ENCODE measurements at regions not wholly inside any gene's neighbourhood (a gene's known extent, or its start where the extent isn't known, plus 50 kb on each side); places are given as distances from the start of the nearest gene placed in this dataset.

- no peaks in the 10 kb centered on the region for H3K4me1 Mint-ChIP-seq
- H3K36me3 Mint-ChIP-seq: no peaks in the 10 kb centered on the region
- Histone ChIP-seq H3K4me1 (ENCODE audit: control insufficient read depth in 1 of 2, extremely low read depth in 1 of 2, insufficient read depth in 2 of 2, low read length in 2 of 2) (no peaks in the 10 kb centered on the region), H3K9me3 (no peaks in the 10 kb centered on the region), H3K4me3 (ENCODE audit: control insufficient read depth in 1 of 2, extremely low read depth in 1 of 2, low read length in 1 of 2) (no peak overlapping the region), H3K27me3 (replicated peaks in 1 of 2; ENCODE audit: control insufficient read depth in 2 of 2, extremely low read depth in 1 of 2, insufficient read depth in 2 of 2, low read length in 1 of 2) (peaks cover 0 to 3% of the 10 kb centered on the region in 2 experiments), H3K27ac (ENCODE audit: low read length) (no peak overlapping the region), H3K36me3 (ENCODE audit: control insufficient read depth in 2 of 2, extremely low read depth in 1 of 2, insufficient read depth in 1 of 2, low read length in 1 of 2) (no peaks in the 10 kb centered on the region)
- ChIA-PET POLR2A (no interaction called here), CTCF (no interaction called here)
- WGBS (ENCODE audit: insufficient coverage): no CpG with 5 or more reads among the region's 5 CpGs
- DNase-seq: no peak
- peaks cover 15 to 24% of the 10 kb centered on the region in 2 donors for H3K27me3 Mint-ChIP-seq
- H3K4me3 Mint-ChIP-seq: no peak overlapping the region
- H3K27ac Mint-ChIP-seq: no peak overlapping the region
- H3K9me3 Mint-ChIP-seq: peaks cover 0 to 6% (median 0%) of the 10 kb centered on the region in 3 donors
- ATAC-seq (replicated peaks in 1 of 4): no peak
Observed at GRCh38 chr2:18455236-18455862, 105.1 kb downstream of the RDH14 start.

- Mint-ChIP-seq H3K4me1 (no peaks in the 10 kb centered on the region), H3K36me3 (no peaks in the 10 kb centered on the region), H3K27ac (no peak overlapping the region), H3K4me3 (no peak overlapping the region), H3K9me3 (peaks cover 0 to 6% (median 0%) of the 10 kb centered on the region in 3 donors), H3K27me3 (peaks cover 15 to 18% of the 10 kb centered on the region in 2 donors)
- no peak for DNase-seq
- H3K27ac ChIP-seq (ENCODE audit: low read length): no peak overlapping the region
- peaks cover 0 to 3% of the 10 kb centered on the region in 2 experiments for H3K27me3 ChIP-seq (replicated peaks in 1 of 2; ENCODE audit: control insufficient read depth in 2 of 2, extremely low read depth in 1 of 2, insufficient read depth in 2 of 2, low read length in 1 of 2)
- H3K9me3 ChIP-seq: no peaks in the 10 kb centered on the region
- ATAC-seq (replicated peaks in 1 of 4): no peak
- no peaks in the 10 kb centered on the region for H3K4me1 ChIP-seq (ENCODE audit: control insufficient read depth in 1 of 2, extremely low read depth in 1 of 2, insufficient read depth in 2 of 2, low read length in 2 of 2)
- POLR2A ChIA-PET: interaction anchor here in 1 of 2 donors (0.6 kb wide), 1 partner anchor 648 kb away, joined by 6 read pairs; no protein-coding TSS in a partner anchor
- no peaks in the 10 kb centered on the region for H3K36me3 ChIP-seq (ENCODE audit: control insufficient read depth in 2 of 2, extremely low read depth in 1 of 2, insufficient read depth in 1 of 2, low read length in 1 of 2)
- H3K4me3 ChIP-seq (ENCODE audit: control insufficient read depth in 1 of 2, extremely low read depth in 1 of 2, low read length in 1 of 2): no peak overlapping the region
- CTCF ChIA-PET: no interaction called here
- WGBS (ENCODE audit: insufficient coverage): no CpG with 5 or more reads among the region's 6 CpGs
Observed at GRCh38 chr2:18454692-18455235, 105.7 kb downstream of the RDH14 start.

- 70% methylated on average over 2 of the region's 2 CpGs for WGBS (ENCODE audit: insufficient coverage)
- ATAC-seq (replicated peaks in 1 of 4) (no peak), DNase-seq (no peak)
- no peaks in the 10 kb centered on the region for H3K36me3 Mint-ChIP-seq
- H3K27me3 ChIP-seq (replicated peaks in 1 of 2; ENCODE audit: control insufficient read depth in 2 of 2, extremely low read depth in 1 of 2, insufficient read depth in 2 of 2, low read length in 1 of 2): peaks cover 4 to 6% of the 10 kb centered on the region in 2 experiments
- no peaks in the 10 kb centered on the region for H3K36me3 ChIP-seq (ENCODE audit: control insufficient read depth in 2 of 2, extremely low read depth in 1 of 2, insufficient read depth in 1 of 2, low read length in 1 of 2)
- H3K27ac ChIP-seq (ENCODE audit: low read length): no peak overlapping the region
- ChIA-PET POLR2A (no interaction called here), CTCF (no interaction called here)
- H3K27me3 Mint-ChIP-seq: peaks cover 13 to 21% of the 10 kb centered on the region in 2 donors
- no peaks in the 10 kb centered on the region for H3K9me3 ChIP-seq
- H3K27ac Mint-ChIP-seq: no peak overlapping the region
- no peak overlapping the region for H3K4me3 Mint-ChIP-seq
- no peaks in the 10 kb centered on the region for H3K4me1 ChIP-seq (ENCODE audit: control insufficient read depth in 1 of 2, extremely low read depth in 1 of 2, insufficient read depth in 2 of 2, low read length in 2 of 2)
- no peak overlapping the region for H3K4me3 ChIP-seq (ENCODE audit: control insufficient read depth in 1 of 2, extremely low read depth in 1 of 2, low read length in 1 of 2)
- H3K9me3 Mint-ChIP-seq: no peaks in the 10 kb centered on the region
- H3K4me1 Mint-ChIP-seq: no peaks in the 10 kb centered on the region
Observed at GRCh38 chr2:18446715-18447114, 113.7 kb downstream of the RDH14 start.

- H3K4me1 ChIP-seq (ENCODE audit: control insufficient read depth in 1 of 2, extremely low read depth in 1 of 2, insufficient read depth in 2 of 2, low read length in 2 of 2): no peaks in the 10 kb centered on the region
- Mint-ChIP-seq H3K9me3 (no peaks in the 10 kb centered on the region), H3K27me3 (peaks cover 22 to 27% of the 10 kb centered on the region in 2 donors), H3K4me1 (no peaks in the 10 kb centered on the region), H3K27ac (no peak overlapping the region), H3K4me3 (no peak overlapping the region), H3K36me3 (no peaks in the 10 kb centered on the region)
- no peak overlapping the region for H3K27ac ChIP-seq (ENCODE audit: low read length)
- no peak overlapping the region for H3K4me3 ChIP-seq (ENCODE audit: control insufficient read depth in 1 of 2, extremely low read depth in 1 of 2, low read length in 1 of 2)
- DNase-seq (no peak), ATAC-seq (replicated peaks in 1 of 4) (no peak)
- WGBS (ENCODE audit: insufficient coverage): 94% methylated on average over 2 of the region's 7 CpGs
- peaks cover 3 to 4% of the 10 kb centered on the region in 2 experiments for H3K27me3 ChIP-seq (replicated peaks in 1 of 2; ENCODE audit: control insufficient read depth in 2 of 2, extremely low read depth in 1 of 2, insufficient read depth in 2 of 2, low read length in 1 of 2)
- H3K36me3 ChIP-seq (ENCODE audit: control insufficient read depth in 2 of 2, extremely low read depth in 1 of 2, insufficient read depth in 1 of 2, low read length in 1 of 2): no peaks in the 10 kb centered on the region
- CTCF ChIA-PET: no interaction called here
- H3K9me3 ChIP-seq: no peaks in the 10 kb centered on the region
- POLR2A ChIA-PET: no interaction called here
Observed at GRCh38 chr2:18445433-18446320, 114.8 kb downstream of the RDH14 start.

GRCh38 chr2:18444806-18445205 lies 115.6 kb downstream of the RDH14 start:
- H3K9me3 Mint-ChIP-seq: no peaks in the 10 kb centered on the region

GRCh38 chr2:18441583-18441982 lies 118.9 kb downstream of the RDH14 start:
- no peak for ATAC-seq (replicated peaks in 1 of 4)
- Mint-ChIP-seq H3K4me1 (no peaks in the 10 kb centered on the region), H3K4me3 (no peak overlapping the region), H3K9me3 (no peaks in the 10 kb centered on the region), H3K27ac (no peak overlapping the region), H3K27me3 (peaks cover 22 to 45% of the 10 kb centered on the region in 2 donors), H3K36me3 (no peaks in the 10 kb centered on the region)
- DNase-seq: no peak
- Histone ChIP-seq H3K4me3 (ENCODE audit: control insufficient read depth in 1 of 2, extremely low read depth in 1 of 2, low read length in 1 of 2) (no peak overlapping the region), H3K27ac (ENCODE audit: low read length) (no peak overlapping the region), H3K36me3 (ENCODE audit: control insufficient read depth in 2 of 2, extremely low read depth in 1 of 2, insufficient read depth in 1 of 2, low read length in 1 of 2) (no peaks in the 10 kb centered on the region), H3K4me1 (ENCODE audit: control insufficient read depth in 1 of 2, extremely low read depth in 1 of 2, insufficient read depth in 2 of 2, low read length in 2 of 2) (no peaks in the 10 kb centered on the region), H3K9me3 (no peaks in the 10 kb centered on the region), H3K27me3 (replicated peaks in 1 of 2; ENCODE audit: control insufficient read depth in 2 of 2, extremely low read depth in 1 of 2, insufficient read depth in 2 of 2, low read length in 1 of 2) (peaks cover 3 to 4% of the 10 kb centered on the region in 2 experiments)
- ChIA-PET POLR2A (no interaction called here), CTCF (no interaction called here)
- WGBS (ENCODE audit: insufficient coverage): 86% methylated on average over 2 of the region's 3 CpGs

More at GRCh38 chr2:18444806-18445205, 115.6 kb downstream of the RDH14 start:
- Mint-ChIP-seq H3K4me1 (no peaks in the 10 kb centered on the region), H3K27me3 (peaks cover 22 to 31% of the 10 kb centered on the region in 2 donors), H3K4me3 (no peak overlapping the region), H3K27ac (no peak overlapping the region), H3K36me3 (no peaks in the 10 kb centered on the region)
- POLR2A ChIA-PET: no interaction called here
- CTCF ChIA-PET: no interaction called here
- no peaks in the 10 kb centered on the region for H3K36me3 ChIP-seq (ENCODE audit: control insufficient read depth in 2 of 2, extremely low read depth in 1 of 2, insufficient read depth in 1 of 2, low read length in 1 of 2)
- no peaks in the 10 kb centered on the region for H3K9me3 ChIP-seq
- WGBS (ENCODE audit: insufficient coverage): no CpG with 5 or more reads among the region's 2 CpGs
- H3K27ac ChIP-seq (ENCODE audit: low read length): no peak overlapping the region
- H3K27me3 ChIP-seq (replicated peaks in 1 of 2; ENCODE audit: control insufficient read depth in 2 of 2, extremely low read depth in 1 of 2, insufficient read depth in 2 of 2, low read length in 1 of 2): peaks cover 3 to 4% of the 10 kb centered on the region in 2 experiments
- no peak overlapping the region for H3K4me3 ChIP-seq (ENCODE audit: control insufficient read depth in 1 of 2, extremely low read depth in 1 of 2, low read length in 1 of 2)
- no peaks in the 10 kb centered on the region for H3K4me1 ChIP-seq (ENCODE audit: control insufficient read depth in 1 of 2, extremely low read depth in 1 of 2, insufficient read depth in 2 of 2, low read length in 2 of 2)
- DNase-seq (no peak), ATAC-seq (replicated peaks in 1 of 4) (no peak)
